Chondrocyte (in vitro differentiated cells): ENCODE measurements at regions not wholly inside any gene's neighbourhood (a gene's known extent, or its start where the extent isn't known, plus 50 kb on each side); places are given as distances from the start of the nearest gene placed in this dataset.

Experiments used
- DNase-seq: peaks from one replicate; pipeline ENCODE4 v3.0.0; 2021; ENCODE audit warnings: mixed read lengths, low spot score
- H3K27ac Mint-ChIP-seq: one replicate; pipeline ENCODE4 v1.8.0; 2021; ENCODE audit warnings: mild to moderate bottlenecking, moderate library complexity, mixed read lengths; ENCODE audit not compliant: unreplicated experiment
- H3K27me3 Mint-ChIP-seq: 2 replicates; pipeline ENCODE4 v1.8.0; 2021; ENCODE audit warnings: low read depth, mixed read lengths
- H3K36me3 Mint-ChIP-seq: 2 replicates; pipeline ENCODE4 v1.8.0; 2021; ENCODE audit warnings: low read depth, mixed read lengths
- H3K4me1 Mint-ChIP-seq: 2 replicates; pipeline ENCODE4 v1.8.0; 2021; ENCODE audit warnings: low read depth, mild to moderate bottlenecking, mixed read lengths
- H3K4me3 Mint-ChIP-seq: one replicate; pipeline ENCODE4 v1.8.0; 2021; ENCODE audit warnings: mild to moderate bottlenecking, moderate library complexity, mixed read lengths; ENCODE audit not compliant: unreplicated experiment
- H3K9me3 Mint-ChIP-seq: 2 replicates; pipeline ENCODE4 v1.8.0; 2021; ENCODE audit warnings: low read depth, mixed read lengths
- TF ChIP-seq, protein P1 (sequence below): fragments of 200-600 bp; sonication (generic); IDR thresholded peaks from 2 replicates; pipeline ENCODE4 v1.5.0; 2021; ENCODE audit warnings: antibody characterized with exemption, mild to moderate bottlenecking, moderate library complexity

DNA sequence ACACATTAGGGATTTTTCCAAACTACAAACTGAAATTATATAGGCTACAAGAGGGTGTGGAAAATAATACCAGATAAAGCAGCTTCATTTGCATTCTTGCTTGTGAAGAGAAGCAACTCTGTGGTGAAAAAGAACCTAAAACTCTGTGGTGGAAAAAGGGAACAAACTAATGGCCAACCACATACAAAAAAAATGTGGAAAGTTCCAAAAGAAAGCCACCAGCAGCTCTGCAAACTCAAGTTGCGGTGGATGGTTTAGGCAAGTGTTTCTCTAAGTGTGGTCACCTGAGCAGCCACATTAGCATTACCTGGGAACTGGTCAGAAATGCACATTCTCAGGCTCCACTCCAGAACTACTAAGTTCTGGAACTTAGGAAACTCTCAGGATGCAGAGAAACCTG lies 586.4 kb downstream of the ACTL7B start:
- Mint-ChIP-seq H3K27me3 (peaks cover 4% of the 10 kb centered on the region), H3K27ac (no peak overlapping the region), H3K4me1 (peaks cover 22% of the 10 kb centered on the region), H3K36me3 (no peaks in the 10 kb centered on the region), H3K9me3 (no peaks in the 10 kb centered on the region), H3K4me3 (no peak overlapping the region)
- TF ChIP-seq, protein P1, sequence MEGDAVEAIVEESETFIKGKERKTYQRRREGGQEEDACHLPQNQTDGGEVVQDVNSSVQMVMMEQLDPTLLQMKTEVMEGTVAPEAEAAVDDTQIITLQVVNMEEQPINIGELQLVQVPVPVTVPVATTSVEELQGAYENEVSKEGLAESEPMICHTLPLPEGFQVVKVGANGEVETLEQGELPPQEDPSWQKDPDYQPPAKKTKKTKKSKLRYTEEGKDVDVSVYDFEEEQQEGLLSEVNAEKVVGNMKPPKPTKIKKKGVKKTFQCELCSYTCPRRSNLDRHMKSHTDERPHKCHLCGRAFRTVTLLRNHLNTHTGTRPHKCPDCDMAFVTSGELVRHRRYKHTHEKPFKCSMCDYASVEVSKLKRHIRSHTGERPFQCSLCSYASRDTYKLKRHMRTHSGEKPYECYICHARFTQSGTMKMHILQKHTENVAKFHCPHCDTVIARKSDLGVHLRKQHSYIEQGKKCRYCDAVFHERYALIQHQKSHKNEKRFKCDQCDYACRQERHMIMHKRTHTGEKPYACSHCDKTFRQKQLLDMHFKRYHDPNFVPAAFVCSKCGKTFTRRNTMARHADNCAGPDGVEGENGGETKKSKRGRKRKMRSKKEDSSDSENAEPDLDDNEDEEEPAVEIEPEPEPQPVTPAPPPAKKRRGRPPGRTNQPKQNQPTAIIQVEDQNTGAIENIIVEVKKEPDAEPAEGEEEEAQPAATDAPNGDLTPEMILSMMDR, result no peak
- no peak for DNase-seq

DNA sequence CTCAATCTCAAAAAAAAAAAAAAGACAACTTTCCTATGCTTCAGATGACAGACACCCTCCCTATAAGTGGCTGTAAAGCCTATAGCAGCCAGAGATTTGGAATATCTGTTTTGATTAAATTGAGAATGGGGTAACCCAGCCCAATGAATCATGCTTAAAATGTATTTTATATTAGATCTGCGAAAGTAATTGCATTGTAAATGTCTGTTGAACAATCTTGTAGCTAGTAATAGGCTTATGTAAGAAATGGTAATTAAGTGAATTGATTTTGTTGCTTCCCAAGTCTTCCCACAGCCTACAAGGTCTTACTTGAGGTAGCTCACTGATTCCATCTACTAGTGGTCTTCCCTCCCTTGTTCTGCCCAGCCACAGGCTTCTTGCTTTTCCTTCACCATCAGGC lies 590.7 kb downstream of the ACTL7B start:
- Mint-ChIP-seq H3K4me1 (peaks cover 2% of the 10 kb centered on the region), H3K4me3 (no peak overlapping the region), H3K9me3 (no peaks in the 10 kb centered on the region), H3K27ac (no peak overlapping the region), H3K36me3 (no peaks in the 10 kb centered on the region), H3K27me3 (peaks cover 4% of the 10 kb centered on the region)
- no peak for DNase-seq
- TF ChIP-seq, protein P1, result no peak

DNA sequence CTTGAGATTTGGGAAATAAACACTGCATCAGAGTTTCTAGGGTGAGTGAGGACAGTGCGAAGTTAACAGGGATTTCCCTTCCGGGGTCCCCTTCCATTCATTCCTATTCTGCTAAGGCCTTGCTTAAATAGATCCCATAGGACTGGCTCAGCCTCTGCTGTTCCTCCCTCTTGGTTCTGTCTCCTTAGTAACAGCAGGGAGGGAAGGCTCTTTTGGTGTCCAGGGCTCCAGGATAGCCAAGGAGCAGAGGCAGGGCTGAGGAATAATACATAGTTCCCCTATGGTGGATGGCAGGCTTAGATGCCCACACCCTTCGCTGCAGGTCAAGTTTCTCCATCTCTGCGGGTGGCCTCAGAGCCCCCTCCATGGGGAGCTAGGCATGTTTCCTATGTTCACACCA lies 591.7 kb downstream of the ACTL7B start:
- DNase-seq, result no peak
- Mint-ChIP-seq H3K4me1 (peaks cover 4% of the 10 kb centered on the region), H3K27ac (no peak overlapping the region), H3K9me3 (no peaks in the 10 kb centered on the region), H3K27me3 (peaks cover 2% of the 10 kb centered on the region), H3K36me3 (no peaks in the 10 kb centered on the region), H3K4me3 (no peak overlapping the region)
- TF ChIP-seq, protein P1, result no peak

DNA sequence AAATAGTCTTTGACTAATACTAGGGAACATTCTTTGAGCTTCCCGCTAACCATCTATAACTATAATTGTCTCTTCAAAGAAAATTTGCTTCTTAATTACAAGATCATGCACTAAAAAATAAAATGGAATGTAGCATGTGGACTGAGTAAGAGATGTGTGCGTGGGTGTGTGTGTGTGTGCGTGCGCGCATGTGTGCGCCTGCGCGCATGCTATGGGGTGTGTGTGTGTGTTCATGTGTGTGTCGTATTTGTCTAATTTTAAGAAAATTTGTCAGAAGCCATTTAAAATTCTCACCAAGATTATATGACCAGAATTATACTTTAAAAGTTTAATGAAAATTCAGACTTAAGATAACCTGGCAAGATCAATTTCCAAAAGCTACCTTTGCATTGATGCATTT lies 593.0 kb downstream of the ACTL7B start:
- DNase-seq, result no peak
- H3K9me3 Mint-ChIP-seq, result no peaks in the 10 kb centered on the region
- TF ChIP-seq, protein P1, result no peak
- peaks cover 4% of the 10 kb centered on the region for H3K4me1 Mint-ChIP-seq
- H3K4me3 Mint-ChIP-seq, result no peak overlapping the region
- H3K36me3 Mint-ChIP-seq, result no peaks in the 10 kb centered on the region
- H3K27me3 Mint-ChIP-seq, result peaks cover 4% of the 10 kb centered on the region
- H3K27ac Mint-ChIP-seq, result no peak overlapping the region

DNA sequence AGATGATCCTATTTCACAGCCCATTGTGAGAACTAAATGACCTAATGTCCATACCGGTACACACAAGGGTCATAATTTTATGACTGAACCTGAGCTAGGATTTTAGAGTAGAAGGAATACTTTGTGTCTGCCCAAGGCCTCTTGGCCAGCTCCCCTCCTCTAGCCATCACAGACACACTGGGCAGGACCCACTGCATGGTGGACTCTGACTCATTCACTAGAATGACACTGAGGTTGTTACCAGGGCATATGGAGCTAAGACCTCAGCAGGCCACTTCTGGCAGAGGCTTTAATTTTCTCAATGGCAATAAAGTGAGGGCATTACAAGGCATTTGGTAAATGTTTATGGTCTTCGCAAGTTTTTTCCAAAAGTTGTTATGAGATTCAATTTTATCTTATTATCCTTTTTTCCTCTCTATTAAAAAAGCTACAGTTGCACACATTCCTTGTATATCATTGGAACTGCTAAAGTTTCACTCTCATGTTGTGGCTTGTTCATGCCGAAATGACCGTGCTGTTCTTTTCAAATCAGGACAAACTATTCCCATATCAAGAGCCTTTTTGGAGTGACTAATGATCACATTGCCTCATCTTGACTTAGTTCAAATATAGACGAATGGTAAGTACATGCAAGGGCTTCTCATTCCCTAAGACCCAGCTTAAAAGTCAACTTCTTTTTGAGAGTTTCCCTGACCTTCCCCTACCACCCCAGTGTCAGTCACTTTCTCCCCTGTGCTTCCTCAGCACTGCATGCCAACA lies 595.7 kb downstream of the ACTL7B start:
- Mint-ChIP-seq H3K36me3 (no peaks in the 10 kb centered on the region), H3K4me1 (peaks cover 4% of the 10 kb centered on the region), H3K4me3 (no peak overlapping the region), H3K27me3 (peaks cover 4% of the 10 kb centered on the region), H3K9me3 (no peaks in the 10 kb centered on the region), H3K27ac (no peak overlapping the region)
- TF ChIP-seq, protein P1, result no peak
- no peak for DNase-seq
